Heart left ventricle (tissue), 13 donors: ENCODE measurements at regions not wholly inside any gene's neighbourhood (a gene's known extent, or its start where the extent isn't known, plus 50 kb on each side); places are given as distances from the start of the nearest gene placed in this dataset.

Experiments used
- POLR2A ChIP-seq, 2 donors: fragments of 450-650 bp; IDR thresholded peaks; one replicate each; pipeline ENCODE4 v1.6.1; 2017; ENCODE audit warnings: antibody characterized with exemption in 2 of 2, mild to moderate bottlenecking in 2 of 2, moderate library complexity in 2 of 2
- TF ChIP-seq, protein P1 (sequence below), 12 donors: fragments of 200-600 bp; sonication (generic) in 4 of 12; IDR thresholded peaks; one replicate each; pipeline versions ENCODE4 v1.5.0 to v1.8.0; 2018 to 2022; ENCODE audit warnings: antibody characterized with exemption in 12 of 12, mild to moderate bottlenecking in 5 of 12
- donor health status: ischemic (EF 13 %, LVEDD 7.1; RV severe dilation, severe dysfunction).
- donor health status: DM: no; HTN: yes; CAD: no.
- donor health status: DM: no; HTN: no; CAD: no.
- donor health status: ischemic (EF 25% LVEDD 6.9; RV normal size, moderate dysfunction).
- donor health status: ischemic (EF 25% LVEDD 5.7; RV mildly dilated, moderate dysfunction).
- donor health status: ischemic (EF 35%, LVEDD 5.7; RV mildly dilated, moderate dysfunction).
- donor health status: nonischemic (EF 11% LVEDD 7.7; RV severe dilation, severe dysfunction).
- donor health status: DM: yes; HTN: yes; CAD: no.
- donor health status: PGD.
- donor health status: ischemic (EF 29% LVEDD 5.4; RV normal size, mild dysfunction).
- donor health status: nonischemic (EF 23%, LVEDD 6.1; RV moderate dilation, normal function).

GRCh38 chr9:85433046-85433445 lies 308.7 kb downstream of the AGTPBP1 start:
- TF ChIP-seq, protein P1, sequence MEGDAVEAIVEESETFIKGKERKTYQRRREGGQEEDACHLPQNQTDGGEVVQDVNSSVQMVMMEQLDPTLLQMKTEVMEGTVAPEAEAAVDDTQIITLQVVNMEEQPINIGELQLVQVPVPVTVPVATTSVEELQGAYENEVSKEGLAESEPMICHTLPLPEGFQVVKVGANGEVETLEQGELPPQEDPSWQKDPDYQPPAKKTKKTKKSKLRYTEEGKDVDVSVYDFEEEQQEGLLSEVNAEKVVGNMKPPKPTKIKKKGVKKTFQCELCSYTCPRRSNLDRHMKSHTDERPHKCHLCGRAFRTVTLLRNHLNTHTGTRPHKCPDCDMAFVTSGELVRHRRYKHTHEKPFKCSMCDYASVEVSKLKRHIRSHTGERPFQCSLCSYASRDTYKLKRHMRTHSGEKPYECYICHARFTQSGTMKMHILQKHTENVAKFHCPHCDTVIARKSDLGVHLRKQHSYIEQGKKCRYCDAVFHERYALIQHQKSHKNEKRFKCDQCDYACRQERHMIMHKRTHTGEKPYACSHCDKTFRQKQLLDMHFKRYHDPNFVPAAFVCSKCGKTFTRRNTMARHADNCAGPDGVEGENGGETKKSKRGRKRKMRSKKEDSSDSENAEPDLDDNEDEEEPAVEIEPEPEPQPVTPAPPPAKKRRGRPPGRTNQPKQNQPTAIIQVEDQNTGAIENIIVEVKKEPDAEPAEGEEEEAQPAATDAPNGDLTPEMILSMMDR (IDR thresholded peaks at IDR 0.05): no peak
- no peak for TF ChIP-seq POLR2A (IDR thresholded peaks at IDR 0.05)
